Endothelial cell of umbilical vein (primary cell): ENCODE measurements at regions not wholly inside any gene's neighbourhood (a gene's known extent, or its start where the extent isn't known, plus 50 kb on each side); places are given as distances from the start of the nearest gene placed in this dataset.

Experiments
- BruUV-seq: library from RNA; stranded (reverse); fragments of 400-500 nt; replicated peaks from 2 replicates; lab custom pipeline; 2021; lab: Mats Ljungman, UMichigan
- CTCF ChIA-PET: fragments of 300-600, 350-600 bp; sonication (Branson Sonifier 250); formaldehyde crosslinking; loops from one replicate; lab custom pipeline; 2021; ENCODE audit warnings: antibody characterized with exemption, inconsistent platforms; lab: Charles Lee
- POLR2A ChIA-PET: fragments of 300-600, 350-600 bp; sonication (Branson Sonifier 250); formaldehyde crosslinking; loops from one replicate; lab custom pipeline; 2021; ENCODE audit warnings: antibody characterized with exemption, inconsistent platforms; lab: Charles Lee
- DNase-seq: peaks from one replicate; pipeline ENCODE4 v3.0.0-alpha.2; 2011; ENCODE audit warnings: low read depth, low spot score
- FAIRE-seq: peaks from 2 replicates; lab custom pipeline; 2011; peaks lifted over from hg19 to GRCh38; lab: Jason Lieb, UNC
- H2AFZ ChIP-seq: 2 replicates; pipeline ENCODE4 v1.6.0; 2012; ENCODE audit warnings: low read depth, low read length, control low read depth, inconsistent platforms
- H3K27ac ChIP-seq: 2 replicates; pipeline ENCODE4 v1.5.1; 2011; ENCODE audit warnings: low read depth, mild to moderate bottlenecking, control low read depth, low read length, moderate library complexity; ENCODE audit not compliant: insufficient read depth
- H3K27me3 ChIP-seq, 2 experiments: 2 replicates each; pipeline versions ENCODE4 v1.6.0 to v1.6.1; 2011; ENCODE audit warnings: low read length in 2 of 2, mixed read lengths in 1 of 2; ENCODE audit not compliant: control insufficient read depth in 2 of 2, insufficient read depth in 2 of 2
- H3K36me3 ChIP-seq, 2 experiments: 2 replicates in 1 of 2; 3 replicates in 1 of 2; pipeline ENCODE4 v1.5.1; 2011; ENCODE audit warnings: low read length in 2 of 2, mild to moderate bottlenecking in 1 of 2, moderate library complexity in 1 of 2; ENCODE audit not compliant: control insufficient read depth in 2 of 2, insufficient read depth in 2 of 2; ENCODE audit errors: extremely low read depth in 1 of 2
- H3K4me1 ChIP-seq: 3 replicates; pipeline ENCODE4 v1.5.1; 2011; ENCODE audit warnings: mild to moderate bottlenecking, low read length; ENCODE audit not compliant: control insufficient read depth, insufficient read depth; ENCODE audit errors: extremely low read depth
- H3K4me2 ChIP-seq: 2 replicates; pipeline ENCODE4 v1.6.1; 2011; ENCODE audit warnings: low read length, control low read depth, mixed read lengths; ENCODE audit not compliant: insufficient read depth
- H3K4me3 ChIP-seq, 3 experiments: fragments of 200-600 bp in 1 of 3; sonication (generic), shearing (Covaris generic) in 1 of 3; replicated peaks in 1 of 3; 2 replicates each; pipeline ENCODE4 v1.5.1; 2011 to 2016; ENCODE audit warnings: control low read depth in 3 of 3, low read length in 3 of 3, mild to moderate bottlenecking in 2 of 3, inconsistent platforms in 1 of 3, low read depth in 1 of 3, moderate library complexity in 1 of 3; ENCODE audit not compliant: insufficient read depth in 1 of 3
- H3K79me2 ChIP-seq: 2 replicates; pipeline ENCODE4 v1.6.0; 2012; ENCODE audit warnings: low read length, inconsistent platforms; ENCODE audit not compliant: control insufficient read depth, insufficient read depth
- H3K9ac ChIP-seq: replicated peaks from 2 replicates; pipeline ENCODE3; 2011; ENCODE audit warnings: low read length, control low read depth; ENCODE audit not compliant: insufficient read depth; ENCODE audit errors: extremely low read depth
- H3K9me1 ChIP-seq: replicated peaks from 3 replicates; pipeline ENCODE4 v1.6.0; 2011; ENCODE audit warnings: mild to moderate bottlenecking, low read length; ENCODE audit not compliant: control insufficient read depth, insufficient read depth; ENCODE audit errors: extremely low read depth
- H3K9me3 ChIP-seq: replicated peaks from 2 replicates; pipeline ENCODE4 v1.5.1; 2012; ENCODE audit warnings: low read length, inconsistent platforms; ENCODE audit not compliant: control insufficient read depth, insufficient read depth
- H4K20me1 ChIP-seq: replicated peaks from 2 replicates; pipeline ENCODE3; 2011; ENCODE audit warnings: mild to moderate bottlenecking, low read length; ENCODE audit not compliant: control insufficient read depth, insufficient read depth; ENCODE audit errors: extremely low read depth
- EZH2 ChIP-seq: IDR thresholded peaks from 2 replicates; pipeline ENCODE4 v1.6.1; 2012; ENCODE audit warnings: borderline replicate concordance, low read depth, mild to moderate bottlenecking, moderate library complexity, low read length, inconsistent platforms; ENCODE audit not compliant: severe bottlenecking
- FOS ChIP-seq: IDR thresholded peaks from 2 replicates; pipeline ENCODE4 v1.6.1; 2011; ENCODE audit warnings: mild to moderate bottlenecking, low read length, moderate library complexity, borderline replicate concordance; ENCODE audit not compliant: insufficient read depth
- GATA2 ChIP-seq: IDR thresholded peaks from 2 replicates; pipeline ENCODE4 v1.7.0; 2011; ENCODE audit warnings: low read depth, mild to moderate bottlenecking, moderate library complexity, mixed read lengths, low read length; ENCODE audit not compliant: insufficient read length, insufficient read depth
- JUN ChIP-seq: IDR thresholded peaks from 2 replicates; pipeline ENCODE4 v1.6.1; 2011; ENCODE audit warnings: borderline replicate concordance, low read depth; ENCODE audit not compliant: insufficient read length, insufficient read depth
- MAX ChIP-seq: IDR thresholded peaks from 2 replicates; pipeline ENCODE4 v1.6.1; 2011; ENCODE audit not compliant: insufficient read depth, insufficient read length
- MYC ChIP-seq: IDR thresholded peaks from one replicate; pipeline ENCODE4 v1.6.1; 2011; ENCODE audit warnings: mild to moderate bottlenecking, low read depth, low read length
- POLR2A ChIP-seq: IDR thresholded peaks from 2 replicates; pipeline ENCODE4 v1.6.1; 2012; ENCODE audit warnings: low read depth, mild to moderate bottlenecking, control low read depth, low read length
- POLR2AphosphoS5 ChIP-seq: IDR thresholded peaks from 2 replicates; pipeline ENCODE4 v1.6.1; 2012; ENCODE audit warnings: low read depth, mild to moderate bottlenecking, control low read depth, low read length, moderate library complexity; ENCODE audit not compliant: insufficient read depth
- dilution Hi-C: fragments of 300-500 bp; cut with MboI; formaldehyde crosslinking; loops from one replicate; pipeline ENCODE4 v1.15.0; 2019; ENCODE audit warnings: low sequenced_read_pairs; ENCODE audit not compliant: extremely low pct_ligation_motif_present
- intact Hi-C: fragments of 100-400 bp; cut with micrococcal nuclease; formaldehyde crosslinking; loops from one replicate; pipeline ENCODE4 v1.10.0; 2022
- TF ChIP-seq, protein P1 (sequence below), 2 donors: IDR thresholded peaks; 1 replicate in 1 of 2; 2 replicates in 1 of 2; pipeline ENCODE4 v1.5.1; 2011; ENCODE audit warnings: low read length in 2 of 2, mild to moderate bottlenecking in 2 of 2, moderate library complexity in 2 of 2, control low read depth in 1 of 2, inconsistent platforms in 1 of 2, low read depth in 1 of 2; ENCODE audit not compliant: insufficient read depth in 1 of 2; ENCODE audit errors: extremely low read depth in 1 of 2

DNA sequence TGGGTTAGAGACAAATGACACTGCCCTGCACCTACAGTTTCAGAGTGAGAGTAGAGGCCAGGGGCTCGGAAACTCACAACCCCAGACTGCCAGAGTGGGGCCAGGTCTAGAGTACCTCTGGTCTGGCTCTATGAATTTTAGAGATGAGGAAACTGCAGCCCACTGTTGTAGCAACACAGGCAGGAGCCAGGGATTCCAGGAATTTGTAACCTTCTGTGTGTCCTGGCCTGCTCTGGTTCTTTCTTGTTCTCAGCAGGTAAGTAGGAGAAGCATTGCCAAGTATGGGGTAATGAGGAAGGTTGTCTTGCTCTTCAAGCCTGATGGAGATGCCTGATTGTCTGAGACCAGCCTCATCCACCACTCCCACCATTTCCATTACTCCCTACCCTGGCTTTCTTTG lies 221.8 kb downstream of the UACA start:
- Histone ChIP-seq H3K79me2 (no peaks in the 10 kb centered on the region), H4K20me1 (no peaks in the 10 kb centered on the region), H2AFZ (no peak overlapping the region), H3K4me1 (no peaks in the 10 kb centered on the region), H3K4me3 (no peak overlapping the region), H3K27me3 (peaks cover 18 to 24% of the 10 kb centered on the region in 2 experiments), H3K36me3 (no peaks in the 10 kb centered on the region), H3K9me1 (no peaks in the 10 kb centered on the region), H3K27ac (no peak overlapping the region), H3K9me3 (no peaks in the 10 kb centered on the region), H3K9ac (no peak overlapping the region), H3K4me2 (no peak overlapping the region)
- dilution Hi-C loops (no loop called here), intact Hi-C loops (no loop called here)
- ChIA-PET POLR2A (no interaction called here), CTCF (no interaction called here)
- DNase-seq = no peak
- no TSS peak for BruUV-seq
- TF ChIP-seq MAX (no peak), POLR2A (no peak), MYC (no peak), JUN (no peak), GATA2 (no peak), FOS (no peak), EZH2 (no peak), POLR2AphosphoS5 (no peak)
- TF ChIP-seq, protein P1, sequence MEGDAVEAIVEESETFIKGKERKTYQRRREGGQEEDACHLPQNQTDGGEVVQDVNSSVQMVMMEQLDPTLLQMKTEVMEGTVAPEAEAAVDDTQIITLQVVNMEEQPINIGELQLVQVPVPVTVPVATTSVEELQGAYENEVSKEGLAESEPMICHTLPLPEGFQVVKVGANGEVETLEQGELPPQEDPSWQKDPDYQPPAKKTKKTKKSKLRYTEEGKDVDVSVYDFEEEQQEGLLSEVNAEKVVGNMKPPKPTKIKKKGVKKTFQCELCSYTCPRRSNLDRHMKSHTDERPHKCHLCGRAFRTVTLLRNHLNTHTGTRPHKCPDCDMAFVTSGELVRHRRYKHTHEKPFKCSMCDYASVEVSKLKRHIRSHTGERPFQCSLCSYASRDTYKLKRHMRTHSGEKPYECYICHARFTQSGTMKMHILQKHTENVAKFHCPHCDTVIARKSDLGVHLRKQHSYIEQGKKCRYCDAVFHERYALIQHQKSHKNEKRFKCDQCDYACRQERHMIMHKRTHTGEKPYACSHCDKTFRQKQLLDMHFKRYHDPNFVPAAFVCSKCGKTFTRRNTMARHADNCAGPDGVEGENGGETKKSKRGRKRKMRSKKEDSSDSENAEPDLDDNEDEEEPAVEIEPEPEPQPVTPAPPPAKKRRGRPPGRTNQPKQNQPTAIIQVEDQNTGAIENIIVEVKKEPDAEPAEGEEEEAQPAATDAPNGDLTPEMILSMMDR (IDR thresholded peaks at IDR 0.05; ENCODE audit: extremely low read depth in 1 of 2, insufficient read depth in 1 of 2, low read depth in 1 of 2, low read length in 2 of 2) = no peak
- no peak for FAIRE-seq
